Endothelial cell of umbilical vein (primary cell): ENCODE measurements at regions not wholly inside any gene's neighbourhood (a gene's known extent, or its start where the extent isn't known, plus 50 kb on each side); places are given as distances from the start of the nearest gene placed in this dataset.

Experiments
- EZH2 ChIP-seq: IDR thresholded peaks from 2 replicates; pipeline ENCODE4 v1.6.1; 2012; ENCODE audit warnings: borderline replicate concordance, low read depth, mild to moderate bottlenecking, moderate library complexity, low read length, inconsistent platforms; ENCODE audit not compliant: severe bottlenecking
- FOS ChIP-seq: IDR thresholded peaks from 2 replicates; pipeline ENCODE4 v1.6.1; 2011; ENCODE audit warnings: mild to moderate bottlenecking, low read length, moderate library complexity, borderline replicate concordance; ENCODE audit not compliant: insufficient read depth
- GATA2 ChIP-seq: IDR thresholded peaks from 2 replicates; pipeline ENCODE4 v1.7.0; 2011; ENCODE audit warnings: low read depth, mild to moderate bottlenecking, moderate library complexity, mixed read lengths, low read length; ENCODE audit not compliant: insufficient read length, insufficient read depth
- JUN ChIP-seq: IDR thresholded peaks from 2 replicates; pipeline ENCODE4 v1.6.1; 2011; ENCODE audit warnings: borderline replicate concordance, low read depth; ENCODE audit not compliant: insufficient read length, insufficient read depth
- MAX ChIP-seq: IDR thresholded peaks from 2 replicates; pipeline ENCODE4 v1.6.1; 2011; ENCODE audit not compliant: insufficient read depth, insufficient read length
- MYC ChIP-seq: IDR thresholded peaks from one replicate; pipeline ENCODE4 v1.6.1; 2011; ENCODE audit warnings: mild to moderate bottlenecking, low read depth, low read length
- POLR2A ChIP-seq: IDR thresholded peaks from 2 replicates; pipeline ENCODE4 v1.6.1; 2012; ENCODE audit warnings: low read depth, mild to moderate bottlenecking, control low read depth, low read length
- POLR2AphosphoS5 ChIP-seq: IDR thresholded peaks from 2 replicates; pipeline ENCODE4 v1.6.1; 2012; ENCODE audit warnings: low read depth, mild to moderate bottlenecking, control low read depth, low read length, moderate library complexity; ENCODE audit not compliant: insufficient read depth
- TF ChIP-seq, protein P1 (sequence below), 2 donors: IDR thresholded peaks; 1 replicate in 1 of 2; 2 replicates in 1 of 2; pipeline ENCODE4 v1.5.1; 2011; ENCODE audit warnings: low read length in 2 of 2, mild to moderate bottlenecking in 2 of 2, moderate library complexity in 2 of 2, control low read depth in 1 of 2, inconsistent platforms in 1 of 2, low read depth in 1 of 2; ENCODE audit not compliant: insufficient read depth in 1 of 2; ENCODE audit errors: extremely low read depth in 1 of 2

DNA sequence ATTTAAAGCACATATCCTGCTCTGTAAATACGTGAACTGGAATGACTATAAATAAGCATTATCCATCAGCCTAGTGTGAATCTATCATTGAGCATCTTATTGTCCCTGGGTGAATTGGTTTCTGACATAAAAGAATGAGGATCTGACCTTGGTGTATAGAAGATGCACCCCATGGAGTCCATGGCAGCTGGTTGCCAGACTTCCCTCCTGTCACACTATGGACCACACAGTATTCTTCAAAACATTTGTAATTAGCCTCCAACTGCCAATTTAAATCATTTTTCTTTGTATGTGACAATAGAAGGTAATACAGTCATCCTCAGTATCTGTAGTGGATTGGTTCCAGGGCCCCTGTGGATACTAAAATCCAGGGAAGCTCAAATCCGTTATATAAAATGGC lies 238.1 kb upstream of the ZWINT start:
- TF ChIP-seq, protein P1, sequence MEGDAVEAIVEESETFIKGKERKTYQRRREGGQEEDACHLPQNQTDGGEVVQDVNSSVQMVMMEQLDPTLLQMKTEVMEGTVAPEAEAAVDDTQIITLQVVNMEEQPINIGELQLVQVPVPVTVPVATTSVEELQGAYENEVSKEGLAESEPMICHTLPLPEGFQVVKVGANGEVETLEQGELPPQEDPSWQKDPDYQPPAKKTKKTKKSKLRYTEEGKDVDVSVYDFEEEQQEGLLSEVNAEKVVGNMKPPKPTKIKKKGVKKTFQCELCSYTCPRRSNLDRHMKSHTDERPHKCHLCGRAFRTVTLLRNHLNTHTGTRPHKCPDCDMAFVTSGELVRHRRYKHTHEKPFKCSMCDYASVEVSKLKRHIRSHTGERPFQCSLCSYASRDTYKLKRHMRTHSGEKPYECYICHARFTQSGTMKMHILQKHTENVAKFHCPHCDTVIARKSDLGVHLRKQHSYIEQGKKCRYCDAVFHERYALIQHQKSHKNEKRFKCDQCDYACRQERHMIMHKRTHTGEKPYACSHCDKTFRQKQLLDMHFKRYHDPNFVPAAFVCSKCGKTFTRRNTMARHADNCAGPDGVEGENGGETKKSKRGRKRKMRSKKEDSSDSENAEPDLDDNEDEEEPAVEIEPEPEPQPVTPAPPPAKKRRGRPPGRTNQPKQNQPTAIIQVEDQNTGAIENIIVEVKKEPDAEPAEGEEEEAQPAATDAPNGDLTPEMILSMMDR (IDR thresholded peaks at IDR 0.05; ENCODE audit: extremely low read depth in 1 of 2, insufficient read depth in 1 of 2, low read depth in 1 of 2, low read length in 2 of 2) = no peak
- no peak for TF ChIP-seq POLR2A
- TF ChIP-seq POLR2AphosphoS5 = no peak
- no peak for TF ChIP-seq JUN
- no peak for TF ChIP-seq MYC
- no peak for TF ChIP-seq EZH2
- no peak for TF ChIP-seq MAX
- TF ChIP-seq GATA2 = no peak
- no peak for TF ChIP-seq FOS
